Hepatocyte (in vitro differentiated cells): ENCODE measurements at regions not wholly inside any gene's neighbourhood (a gene's known extent, or its start where the extent isn't known, plus 50 kb on each side); places are given as distances from the start of the nearest gene placed in this dataset.

Experiments
- EZH2 ChIP-seq: fragments of 200-600 bp; sonication (generic); IDR thresholded peaks from 2 replicates; pipeline ENCODE4 v1.6.1; 2016; ENCODE audit warnings: antibody characterized with exemption, mild to moderate bottlenecking, borderline replicate concordance
- EZH2phosphoT487 ChIP-seq: fragments of 200-600 bp; sonication (generic); IDR thresholded peaks from one replicate; pipeline ENCODE4 v1.6.1; 2018; ENCODE audit warnings: antibody characterized with exemption, mild to moderate bottlenecking, low read depth, moderate library complexity; ENCODE audit not compliant: unreplicated experiment, severe bottlenecking
- TF ChIP-seq, protein P1 (sequence below): fragments of 200-600 bp; sonication (generic); IDR thresholded peaks from 2 replicates; pipeline ENCODE4 v1.5.1; 2016; ENCODE audit warnings: antibody characterized with exemption, mild to moderate bottlenecking; ENCODE audit not compliant: poor library complexity

- TF ChIP-seq, protein P1, sequence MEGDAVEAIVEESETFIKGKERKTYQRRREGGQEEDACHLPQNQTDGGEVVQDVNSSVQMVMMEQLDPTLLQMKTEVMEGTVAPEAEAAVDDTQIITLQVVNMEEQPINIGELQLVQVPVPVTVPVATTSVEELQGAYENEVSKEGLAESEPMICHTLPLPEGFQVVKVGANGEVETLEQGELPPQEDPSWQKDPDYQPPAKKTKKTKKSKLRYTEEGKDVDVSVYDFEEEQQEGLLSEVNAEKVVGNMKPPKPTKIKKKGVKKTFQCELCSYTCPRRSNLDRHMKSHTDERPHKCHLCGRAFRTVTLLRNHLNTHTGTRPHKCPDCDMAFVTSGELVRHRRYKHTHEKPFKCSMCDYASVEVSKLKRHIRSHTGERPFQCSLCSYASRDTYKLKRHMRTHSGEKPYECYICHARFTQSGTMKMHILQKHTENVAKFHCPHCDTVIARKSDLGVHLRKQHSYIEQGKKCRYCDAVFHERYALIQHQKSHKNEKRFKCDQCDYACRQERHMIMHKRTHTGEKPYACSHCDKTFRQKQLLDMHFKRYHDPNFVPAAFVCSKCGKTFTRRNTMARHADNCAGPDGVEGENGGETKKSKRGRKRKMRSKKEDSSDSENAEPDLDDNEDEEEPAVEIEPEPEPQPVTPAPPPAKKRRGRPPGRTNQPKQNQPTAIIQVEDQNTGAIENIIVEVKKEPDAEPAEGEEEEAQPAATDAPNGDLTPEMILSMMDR, result peak; percentile 75
- TF ChIP-seq EZH2 (no peak), EZH2phosphoT487 (no peak)
Measured at GRCh38 chr4:64584981-64585557, 175.8 kb upstream of the TECRL start.
